Pancreas (tissue), 10 donors: ENCODE measurements at regions not wholly inside any gene's neighbourhood (a gene's known extent, or its start where the extent isn't known, plus 50 kb on each side); places are given as distances from the start of the nearest gene placed in this dataset.

Experiments used
- ATAC-seq, 4 donors: fragments of 200-7000 bp; cut with Tn5 transposase; one replicate each; pipeline versions ENCODE4 v1.8.0 to v1.9.1; 2020; ENCODE audit warnings: mild to moderate bottlenecking in 4 of 4, moderate library complexity in 4 of 4
- DNase-seq, 6 donors: peaks; one replicate each; pipeline ENCODE4 v3.0.0-alpha.2; 2020
- FAIRE-seq: peaks from 2 replicates; lab custom pipeline; 2012; peaks lifted over from hg19 to GRCh38; lab: Jason Lieb, UNC
- H3K27ac ChIP-seq, 4 donors: fragments of 200-600 bp; sonication (generic); 1 replicate in 3 of 4; 2 replicates in 1 of 4; pipeline versions ENCODE4 v1.5.0 to v1.8.0; 2020
- H3K27me3 ChIP-seq, 4 donors: fragments of 200-600 bp; one replicate each; pipeline ENCODE4 v1.8.0; 2021
- H3K36me3 ChIP-seq, 3 donors: fragments of 200-600 bp; sonication (generic) in 1 of 3; one replicate each; pipeline versions ENCODE4 v1.5.0 to v1.8.0; 2020 to 2021
- H3K4me1 ChIP-seq, 3 donors: fragments of 200-600 bp; one replicate each; pipeline ENCODE4 v1.8.0; 2021
- H3K4me3 ChIP-seq, 4 donors: fragments of 200-600 bp; sonication (generic) in 2 of 4; one replicate each; pipeline versions ENCODE4 v1.5.0 to v1.8.0; 2020 to 2021
- H3K9me3 ChIP-seq, 4 donors: fragments of 200-600 bp; one replicate each; pipeline ENCODE4 v1.8.0; 2021
- WGBS, 2 donors: extraction: QIAGEN DNeasy Blood & Tissue Kit; methylation state at CpG; one replicate each; pipeline ENCODE4 v1.1.7; 2013; 5-methylcytosine and 5-hydroxymethylcytosine counted together
- intact Hi-C, 3 donors: fragments of 100-400 bp; cut with DNase I; formaldehyde crosslinking; loops; one replicate each; pipeline versions ENCODE4 v1.11.1 to v1.14.2; 2022
- TF ChIP-seq, protein P1 (sequence below), 4 donors: fragments of 200-600 bp; sonication (generic) in 3 of 4; IDR thresholded peaks; one replicate each; pipeline versions ENCODE4 v1.5.0 to v1.8.0; 2021; ENCODE audit warnings: antibody characterized with exemption in 4 of 4
- donor health status: healthy with polysubstance abuse.
- donor health status: DM: no; HTN: no; CAD: no; lungs with moderate emphysema.
- donor health status: DM: no; HTN: no; CAD: no.
- donor health status: control.
- donor health status: control.
- donor health status: Bipolar disorder and iron deficiency.
- donor health status: DM: yes; HTN: yes; CAD: no.
- donor health status: DM: no; HTN: no; CAD: no.
- donor health status: DM: no; HTN: no; CAD: no.
- donor health status: DM: yes; HTN: yes; CAD: no.

DNA sequence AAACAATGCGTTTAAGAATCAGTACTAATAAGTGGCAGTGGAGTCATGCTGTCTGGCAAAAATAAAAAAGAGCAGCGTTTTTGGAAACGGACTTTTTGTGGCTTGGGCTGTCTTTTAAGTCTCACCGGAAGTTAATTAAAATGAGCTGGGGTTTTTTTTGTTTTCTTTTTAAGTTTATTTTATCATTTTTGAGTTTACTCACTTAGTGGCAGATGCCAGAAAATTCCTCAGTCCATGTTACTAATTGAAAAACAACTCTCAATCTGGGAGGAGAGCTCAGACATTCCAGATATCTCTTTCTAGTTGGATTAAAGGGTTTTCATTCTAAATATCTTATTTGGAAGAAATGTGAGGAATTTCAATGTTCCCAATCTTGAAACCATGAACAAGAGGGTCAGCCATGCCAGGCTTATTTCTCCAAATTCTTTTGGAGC lies 133.8 kb upstream of the AGR3 start:
- ATAC-seq, result no peak
- intact Hi-C loops, result no loop called here
- DNase-seq, result no peak
- Histone ChIP-seq H3K9me3 (no peaks in the 10 kb centered on the region), H3K27me3 (no peaks in the 10 kb centered on the region), H3K27ac (no peak overlapping the region), H3K36me3 (no peaks in the 10 kb centered on the region), H3K4me1 (no peaks in the 10 kb centered on the region), H3K4me3 (no peak overlapping the region)
- FAIRE-seq, result no peak
- 81 to 87% methylated on average over 4 of the region's 4 CpGs for WGBS, 2 donors
- TF ChIP-seq, protein P1, sequence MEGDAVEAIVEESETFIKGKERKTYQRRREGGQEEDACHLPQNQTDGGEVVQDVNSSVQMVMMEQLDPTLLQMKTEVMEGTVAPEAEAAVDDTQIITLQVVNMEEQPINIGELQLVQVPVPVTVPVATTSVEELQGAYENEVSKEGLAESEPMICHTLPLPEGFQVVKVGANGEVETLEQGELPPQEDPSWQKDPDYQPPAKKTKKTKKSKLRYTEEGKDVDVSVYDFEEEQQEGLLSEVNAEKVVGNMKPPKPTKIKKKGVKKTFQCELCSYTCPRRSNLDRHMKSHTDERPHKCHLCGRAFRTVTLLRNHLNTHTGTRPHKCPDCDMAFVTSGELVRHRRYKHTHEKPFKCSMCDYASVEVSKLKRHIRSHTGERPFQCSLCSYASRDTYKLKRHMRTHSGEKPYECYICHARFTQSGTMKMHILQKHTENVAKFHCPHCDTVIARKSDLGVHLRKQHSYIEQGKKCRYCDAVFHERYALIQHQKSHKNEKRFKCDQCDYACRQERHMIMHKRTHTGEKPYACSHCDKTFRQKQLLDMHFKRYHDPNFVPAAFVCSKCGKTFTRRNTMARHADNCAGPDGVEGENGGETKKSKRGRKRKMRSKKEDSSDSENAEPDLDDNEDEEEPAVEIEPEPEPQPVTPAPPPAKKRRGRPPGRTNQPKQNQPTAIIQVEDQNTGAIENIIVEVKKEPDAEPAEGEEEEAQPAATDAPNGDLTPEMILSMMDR (IDR thresholded peaks at IDR 0.05), result no peak

DNA sequence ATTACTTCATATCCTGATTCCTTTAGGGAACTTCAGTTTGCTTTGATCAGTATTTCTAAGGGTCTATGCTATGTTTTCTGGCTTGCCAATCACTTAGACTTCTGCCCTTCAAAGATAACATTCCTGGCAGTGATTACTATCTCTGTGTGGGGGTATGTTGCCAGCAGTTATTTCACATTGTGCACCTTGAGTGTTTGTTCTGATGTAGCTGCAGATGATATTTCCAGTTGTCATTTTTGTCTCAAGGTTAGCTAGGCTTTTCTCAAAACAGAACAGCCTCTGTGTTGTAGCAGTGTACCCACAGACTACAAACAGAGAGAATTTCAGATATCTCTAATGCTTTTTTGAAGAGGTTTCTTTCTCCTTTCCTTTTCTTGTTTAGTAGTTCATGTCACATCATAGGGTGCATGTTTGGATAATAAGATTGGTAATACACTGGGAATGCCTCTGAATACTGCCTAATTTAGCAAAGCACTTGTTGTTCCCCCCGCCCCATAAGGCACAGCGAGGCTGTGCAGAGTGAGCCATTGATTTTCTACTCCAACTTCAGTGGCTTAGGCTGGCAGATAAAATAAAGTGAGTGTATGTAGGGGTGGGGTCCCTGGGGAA lies 134.7 kb upstream of the AGR3 start:
- no peaks in the 10 kb centered on the region for H3K27me3 ChIP-seq
- TF ChIP-seq, protein P1 (IDR thresholded peaks at IDR 0.05), result no peak
- no peak for ATAC-seq
- DNase-seq, result no peak
- WGBS, 2 donors, result 93 to 98% methylated on average over 2 of the region's 2 CpGs
- H3K4me3 ChIP-seq, result no peak overlapping the region
- H3K36me3 ChIP-seq, result no peaks in the 10 kb centered on the region
- no peak overlapping the region for H3K27ac ChIP-seq
- FAIRE-seq, result no peak
- no peaks in the 10 kb centered on the region for H3K4me1 ChIP-seq
- intact Hi-C loops, result no loop called here
- no peaks in the 10 kb centered on the region for H3K9me3 ChIP-seq

DNA sequence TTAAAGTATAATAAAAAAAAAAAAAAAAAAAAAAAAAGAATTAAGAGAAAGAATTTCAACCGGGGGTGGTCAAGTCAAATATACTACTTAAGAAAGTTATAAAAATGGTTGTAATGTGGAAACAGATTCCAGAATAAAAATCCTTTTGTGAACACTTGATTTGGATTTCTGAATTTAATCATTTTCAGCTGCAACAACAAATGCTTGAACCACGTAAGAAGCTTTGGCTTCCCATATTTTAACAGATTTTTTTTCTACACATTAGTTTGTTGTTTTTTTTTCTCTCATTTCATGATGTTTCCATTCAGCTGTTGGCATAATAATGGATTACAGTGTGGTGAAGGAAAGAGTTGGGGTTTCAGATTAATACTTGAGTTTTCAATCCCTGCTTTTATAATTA lies 137.3 kb upstream of the AGR3 start:
- no peaks in the 10 kb centered on the region for H3K4me1 ChIP-seq
- H3K27ac ChIP-seq, result no peak overlapping the region
- WGBS, 2 donors, result 88 to 90% methylated on average over 2 of the region's 2 CpGs
- intact Hi-C loops, result no loop called here
- no peaks in the 10 kb centered on the region for H3K9me3 ChIP-seq
- ATAC-seq (no peak), FAIRE-seq (no peak), DNase-seq (no peak)
- H3K27me3 ChIP-seq, result no peaks in the 10 kb centered on the region
- TF ChIP-seq, protein P1 (IDR thresholded peaks at IDR 0.05), result no peak
- no peak overlapping the region for H3K4me3 ChIP-seq
- no peaks in the 10 kb centered on the region for H3K36me3 ChIP-seq

DNA sequence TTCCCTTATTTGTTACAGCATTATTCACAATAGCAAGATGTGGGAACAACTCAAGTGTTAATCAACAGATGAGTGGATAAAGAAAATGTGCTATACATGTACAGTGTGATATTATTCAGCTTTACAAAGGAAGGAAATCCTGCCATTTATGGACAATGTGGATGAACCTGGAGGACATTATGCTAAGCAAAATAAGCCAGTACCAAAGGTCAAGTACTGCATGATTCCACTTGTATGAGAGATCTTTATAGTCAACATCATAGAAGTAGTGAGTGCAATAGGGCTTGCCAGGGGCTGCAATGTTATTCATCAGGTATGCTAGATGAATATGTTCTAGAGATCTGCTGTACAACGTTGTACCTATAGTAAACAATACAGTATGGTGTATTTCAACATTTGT lies 138.5 kb upstream of the AGR3 start:
- H3K36me3 ChIP-seq, result no peaks in the 10 kb centered on the region
- no peak overlapping the region for H3K27ac ChIP-seq
- FAIRE-seq (no peak), ATAC-seq (peak in 1 of 4 donors; percentile 35), DNase-seq (no peak)
- no peak overlapping the region for H3K4me3 ChIP-seq
- TF ChIP-seq, protein P1 (IDR thresholded peaks at IDR 0.05), result no peak
- no peaks in the 10 kb centered on the region for H3K27me3 ChIP-seq
- H3K4me1 ChIP-seq, result no peaks in the 10 kb centered on the region
- WGBS, 2 donors, result 46 to 61% methylated on average over 1 of the region's 1 CpG
- no peaks in the 10 kb centered on the region for H3K9me3 ChIP-seq
- intact Hi-C loops, result no loop called here

DNA sequence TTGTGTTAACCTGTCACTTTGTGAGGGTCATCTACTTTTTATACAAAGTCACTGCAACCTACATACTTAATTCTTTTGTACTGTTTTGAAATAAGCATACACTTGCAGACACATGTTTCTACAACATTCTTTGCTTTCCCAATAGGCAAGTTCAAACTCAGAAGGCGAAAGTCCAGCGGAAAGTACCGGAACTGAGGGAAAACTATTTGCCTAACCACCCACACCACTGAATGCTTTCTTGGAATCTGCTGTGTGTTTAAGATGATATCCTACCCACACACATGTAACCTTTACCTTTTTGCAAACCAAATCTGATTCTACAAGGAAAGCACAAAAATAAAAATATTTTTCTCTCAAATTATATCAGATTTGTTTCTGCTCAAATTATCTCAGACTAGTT lies 139.4 kb upstream of the AGR3 start:
- Histone ChIP-seq H3K36me3 (no peaks in the 10 kb centered on the region), H3K27me3 (no peaks in the 10 kb centered on the region), H3K4me3 (no peak overlapping the region), H3K27ac (peak overlapping the region in 1 of 4 donors; percentile 15), H3K4me1 (no peaks in the 10 kb centered on the region), H3K9me3 (no peaks in the 10 kb centered on the region)
- TF ChIP-seq, protein P1 (IDR thresholded peaks at IDR 0.05), result no peak
- peak in 1 of 6 donors; percentile 22 for DNase-seq
- peak in 3 of 4 donors; percentile 60 to 87 (median 81) for ATAC-seq
- intact Hi-C loops, result no loop called here
- WGBS, 2 donors, result 33 to 38% methylated on average over 3 of the region's 3 CpGs
- FAIRE-seq, result no peak
